Gastroesophageal sphincter (tissue), 4 donors: ENCODE measurements at regions not wholly inside any gene's neighbourhood (a gene's known extent, or its start where the extent isn't known, plus 50 kb on each side); places are given as distances from the start of the nearest gene placed in this dataset.
"Not testable (repeated sequence)": the region's sequence is repeated elsewhere in the genome, so short reads cannot be mapped to it uniquely, and the experiment has no call there.

ENCODE experiments used
- ATAC-seq: fragments of 150-250 bp; one replicate; pipeline ENCODE4 v1.9.1; 2016; ENCODE audit warnings: mild to moderate bottlenecking, moderate library complexity
- H3K27ac ChIP-seq, 4 donors: fragments of 200-600 bp; sonication (generic) in 3 of 4; 1 replicate in 3 of 4; 2 replicates in 1 of 4; pipeline ENCODE4 v1.5.1; 2016 to 2019
- H3K27me3 ChIP-seq: fragments of 200-600 bp; sonication (generic); one replicate; pipeline ENCODE4 v1.5.1; 2019
- H3K36me3 ChIP-seq, 2 donors: fragments of 200-600 bp; sonication (generic); one replicate each; pipeline ENCODE4 v1.5.1; 2019; ENCODE audit warnings: control low read depth in 1 of 2
- H3K4me1 ChIP-seq, 3 donors: fragments of 200-600 bp; sonication (generic); 1 replicate in 2 of 3; 2 replicates in 1 of 3; pipeline ENCODE4 v1.5.1; 2016 to 2019; ENCODE audit warnings: control low read depth in 2 of 3
- H3K4me3 ChIP-seq, 2 donors: fragments of 200-600 bp; sonication (generic); one replicate each; pipeline ENCODE4 v1.5.1; 2019; ENCODE audit warnings: mild to moderate bottlenecking in 1 of 2, moderate library complexity in 1 of 2
- H3K9me3 ChIP-seq, 3 donors: fragments of 200-600 bp; sonication (generic); one replicate each; pipeline ENCODE4 v1.5.1; 2017 to 2019; ENCODE audit warnings: control low read depth in 2 of 3
- CTCF ChIP-seq, 4 experiments: fragments of 200-600 bp in 2 of 4; fragments of 450-650 bp in 2 of 4; sonication (generic) in 1 of 4; IDR thresholded peaks; one replicate each; pipeline ENCODE4 v1.5.1; 2017 to 2019; ENCODE audit warnings: antibody characterized with exemption in 4 of 4, mild to moderate bottlenecking in 2 of 4, moderate library complexity in 2 of 4
- EP300 ChIP-seq: sonication (generic); formaldehyde crosslinking; IDR thresholded peaks from one replicate; pipeline ENCODE4 v1.6.1; 2017; ENCODE audit warnings: antibody characterized with exemption, mild to moderate bottlenecking
- POLR2A ChIP-seq, 2 donors: fragments of 450-650 bp; IDR thresholded peaks; one replicate each; pipeline ENCODE4 v1.6.1; 2017; ENCODE audit warnings: antibody characterized with exemption in 2 of 2, mild to moderate bottlenecking in 2 of 2, moderate library complexity in 1 of 2
- POLR2AphosphoS5 ChIP-seq: sonication (generic); formaldehyde crosslinking; IDR thresholded peaks from one replicate; pipeline ENCODE4 v1.6.1; 2017; ENCODE audit warnings: antibody characterized with exemption
- WGBS, 2 donors: methylation state at CpG; one replicate each; pipeline ENCODE4 v1.1.5; 2018; ENCODE audit warnings: low coverage in 1 of 2; 5-methylcytosine and 5-hydroxymethylcytosine counted together

DNA sequence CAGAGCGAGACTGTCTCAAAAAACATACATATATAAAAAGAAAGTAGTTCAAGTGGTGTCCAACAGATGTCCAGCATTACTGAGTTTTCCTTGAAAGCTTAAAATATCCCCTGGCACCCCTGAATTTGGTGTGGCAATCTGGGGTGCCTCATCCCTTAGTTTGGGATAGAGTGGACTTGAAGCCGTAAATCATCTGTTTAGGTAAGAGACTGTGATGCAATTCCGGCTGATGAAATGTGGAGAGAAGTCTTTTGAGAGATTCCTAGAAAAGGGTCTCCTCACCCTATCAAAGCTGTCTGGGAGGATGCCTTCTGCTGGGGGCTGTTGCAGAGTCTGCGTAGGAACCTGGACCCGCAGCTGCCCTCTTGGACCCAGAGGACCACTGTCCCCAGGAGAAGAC is 408.0 kb downstream of the RPS24 start:
- no peaks in the 10 kb centered on the region for H3K27me3 ChIP-seq
- H3K9me3 ChIP-seq, result no peaks in the 10 kb centered on the region
- ATAC-seq, result no peak
- WGBS, 2 donors, result 89 to 93% methylated on average over 3 of the region's 5 CpGs
- H3K4me3 ChIP-seq, result no peak overlapping the region
- no peaks in the 10 kb centered on the region for H3K36me3 ChIP-seq
- peaks cover 0 to 50% (median 6%) of the 10 kb centered on the region in 3 donors for H3K4me1 ChIP-seq
- TF ChIP-seq POLR2AphosphoS5 (no peak), POLR2A (IDR thresholded peaks at IDR 0.05) (no peak), CTCF (IDR thresholded peaks at IDR 0.05) (no peak), EP300 (no peak)
- H3K27ac ChIP-seq, result no peak overlapping the region

DNA sequence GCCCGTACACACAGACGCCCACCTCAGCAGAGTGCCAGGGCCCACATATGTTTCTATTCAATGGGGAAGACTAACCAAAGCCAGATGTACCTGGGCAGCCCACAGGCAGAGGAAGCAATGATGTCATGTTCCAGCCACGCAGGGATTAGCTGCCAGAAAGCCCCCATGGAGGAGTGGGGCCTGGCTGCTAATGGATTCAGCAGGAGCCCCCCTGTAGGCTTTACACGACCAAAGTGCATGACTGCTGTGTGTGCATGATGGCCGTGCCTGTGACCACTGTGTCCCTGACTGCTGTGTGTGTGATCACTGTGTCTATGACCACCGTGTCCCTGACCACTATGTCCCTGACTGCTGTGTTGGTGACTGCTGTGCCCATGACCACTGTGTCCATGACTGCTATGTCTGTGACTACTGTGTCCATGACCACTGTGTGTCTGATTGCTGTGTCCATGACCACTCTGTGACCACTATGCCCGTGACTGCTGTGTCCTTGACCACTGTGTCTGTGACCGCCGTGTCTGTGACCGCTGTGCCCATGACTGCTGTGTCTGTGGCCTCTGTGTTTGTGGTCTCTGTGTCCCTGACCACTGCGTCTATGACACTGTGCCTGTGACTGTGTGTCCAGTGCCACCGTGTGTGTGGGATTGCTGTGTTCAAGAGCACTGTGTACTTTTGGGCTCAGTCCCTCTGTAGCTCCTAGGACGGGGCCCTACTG is 409.3 kb downstream of the RPS24 start:
- H3K9me3 ChIP-seq, result no peaks in the 10 kb centered on the region
- 69 to 100% methylated on average over 1 to 4 of the region's 13 CpGs for WGBS, 2 donors
- no peak overlapping the region for H3K4me3 ChIP-seq
- no peak overlapping the region for H3K27ac ChIP-seq
- no peak for ATAC-seq
- H3K4me1 ChIP-seq, result peaks cover 0 to 46% (median 5%) of the 10 kb centered on the region in 3 donors
- TF ChIP-seq POLR2AphosphoS5 (no peak), POLR2A (IDR thresholded peaks at IDR 0.05) (no peak), CTCF (IDR thresholded peaks at IDR 0.05) (no peak), EP300 (no peak)
- no peaks in the 10 kb centered on the region for H3K27me3 ChIP-seq
- H3K36me3 ChIP-seq, result no peaks in the 10 kb centered on the region

- 79 to 93% methylated on average over 8 to 10 of the region's 11 CpGs for WGBS, 2 donors
- H3K36me3 ChIP-seq, result no peaks in the 10 kb centered on the region
- ATAC-seq, result no peak
- no peak for TF ChIP-seq CTCF (IDR thresholded peaks at IDR 0.05)
- TF ChIP-seq EP300, result no peak
- no peak for TF ChIP-seq POLR2A (IDR thresholded peaks at IDR 0.05)
- no peaks in the 10 kb centered on the region for H3K9me3 ChIP-seq
- no peak overlapping the region for H3K4me3 ChIP-seq
- H3K27me3 ChIP-seq, result no peaks in the 10 kb centered on the region
- H3K27ac ChIP-seq, result no peak overlapping the region
- peaks cover 0 to 35% (median under 1%) of the 10 kb centered on the region in 3 donors for H3K4me1 ChIP-seq
Observed at GRCh38 chr10:78443900-78444571, 410.4 kb downstream of the RPS24 start.

DNA sequence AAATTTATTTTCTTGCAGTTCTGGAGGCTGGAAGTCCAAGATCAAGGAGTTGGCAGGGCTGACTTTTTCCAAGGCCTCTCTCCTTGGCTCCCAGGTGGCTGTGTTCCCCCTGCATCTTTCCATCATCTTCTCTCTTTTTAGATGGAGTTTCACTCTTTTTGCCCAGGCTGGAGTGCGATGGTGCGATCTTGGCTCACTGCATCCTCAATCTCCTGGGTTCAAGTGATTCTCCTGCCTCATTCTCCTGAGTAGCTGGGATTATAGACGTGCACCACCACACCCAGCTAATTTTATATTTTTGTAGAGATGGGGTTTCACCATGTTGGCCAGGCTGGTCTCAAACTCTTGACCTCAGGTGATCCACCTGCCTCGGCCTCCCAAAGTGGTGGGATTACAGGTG is 411.1 kb downstream of the RPS24 start:
- WGBS, 2 donors, result 97% methylated on average over 4 of the region's 4 CpGs; no CpG with 5 or more reads in 1 of the 2 donors

GRCh38 chr10:78445308-78445707 is 411.6 kb downstream of the RPS24 start:
- TF ChIP-seq POLR2A (IDR thresholded peaks at IDR 0.05) (no peak), POLR2AphosphoS5 (no peak), CTCF (IDR thresholded peaks at IDR 0.05) (no peak), EP300 (no peak)
- Histone ChIP-seq H3K4me3 (no peak overlapping the region), H3K27ac (no peak overlapping the region), H3K4me1 (peaks cover 0 to 26% (median 0%) of the 10 kb centered on the region in 3 donors), H3K36me3 (no peaks in the 10 kb centered on the region), H3K27me3 (no peaks in the 10 kb centered on the region), H3K9me3 (no peaks in the 10 kb centered on the region)
- WGBS, 2 donors, result 79% methylated on average over 2 of the region's 2 CpGs; no CpG with 5 or more reads in 1 of the 2 donors
- no peak for ATAC-seq

More for the DNA sequence above, 411.1 kb downstream of the RPS24 start:
- not testable (repeated sequence) for H3K27ac ChIP-seq, H3K9me3 ChIP-seq, H3K27me3 ChIP-seq, H3K4me3 ChIP-seq, H3K36me3 ChIP-seq, ATAC-seq
- H3K4me1 ChIP-seq, result peaks cover 0 to 28% (median 0%) of the 10 kb centered on the region in 3 donors
